Thyroid gland (tissue), 4 donors: ENCODE measurements at regions not wholly inside any gene's neighbourhood (a gene's known extent, or its start where the extent isn't known, plus 50 kb on each side); places are given as distances from the start of the nearest gene placed in this dataset.
A peak's percentile ranks its signal among the peaks of the same experiment; 100 is the strongest.

Experiments
- DNase-seq, 2 donors: peaks; one replicate each; pipeline ENCODE4 v3.0.0-alpha.2; 2019
- H3K27ac ChIP-seq, 3 donors: fragments of 200-600 bp; sonication (generic); 1 replicate in 2 of 3; 2 replicates in 1 of 3; pipeline ENCODE4 v1.5.1; 2016 to 2019; ENCODE audit warnings: mild to moderate bottlenecking in 1 of 3, moderate library complexity in 1 of 3
- H3K27me3 ChIP-seq: fragments of 200-600 bp; sonication (generic); one replicate; pipeline ENCODE4 v1.5.1; 2019
- H3K36me3 ChIP-seq, 2 donors: fragments of 200-600 bp; sonication (generic); one replicate each; pipeline ENCODE4 v1.5.1; 2016 to 2019
- H3K4me1 ChIP-seq, 2 donors: fragments of 200-600 bp; sonication (generic); one replicate each; pipeline ENCODE4 v1.5.1; 2017 to 2019
- H3K4me3 ChIP-seq, 3 donors: fragments of 200-600 bp; sonication (generic); replicated peaks in 1 of 3; 1 replicate in 2 of 3; 2 replicates in 1 of 3; pipeline ENCODE4 v1.5.1; 2016; ENCODE audit warnings: mild to moderate bottlenecking in 1 of 3
- H3K9me3 ChIP-seq: fragments of 200-600 bp; sonication (generic); one replicate; pipeline ENCODE4 v1.5.1; 2017
- POLR2A ChIP-seq, 2 donors: fragments of 450-650 bp; IDR thresholded peaks; one replicate each; pipeline ENCODE4 v1.6.1; 2017; ENCODE audit warnings: antibody characterized with exemption in 2 of 2, mild to moderate bottlenecking in 2 of 2, moderate library complexity in 1 of 2
- WGBS, 2 donors: methylation state at CpG; one replicate each; pipeline ENCODE4 v1.1.5; 2017; 5-methylcytosine and 5-hydroxymethylcytosine counted together
- intact Hi-C: fragments of 100-400 bp; cut with DNase I; formaldehyde crosslinking; loops from one replicate; pipeline ENCODE4 v1.15.1; 2023
- TF ChIP-seq, protein P1 (sequence below), 6 experiments: fragments of 200-600 bp in 3 of 6; fragments of 450-650 bp in 3 of 6; sonication (generic) in 3 of 6; IDR thresholded peaks; one replicate each; pipeline ENCODE4 v1.5.1; 2016 to 2019; ENCODE audit warnings: antibody characterized with exemption in 6 of 6, mild to moderate bottlenecking in 2 of 6, inconsistent platforms in 1 of 6, moderate library complexity in 1 of 6

DNA sequence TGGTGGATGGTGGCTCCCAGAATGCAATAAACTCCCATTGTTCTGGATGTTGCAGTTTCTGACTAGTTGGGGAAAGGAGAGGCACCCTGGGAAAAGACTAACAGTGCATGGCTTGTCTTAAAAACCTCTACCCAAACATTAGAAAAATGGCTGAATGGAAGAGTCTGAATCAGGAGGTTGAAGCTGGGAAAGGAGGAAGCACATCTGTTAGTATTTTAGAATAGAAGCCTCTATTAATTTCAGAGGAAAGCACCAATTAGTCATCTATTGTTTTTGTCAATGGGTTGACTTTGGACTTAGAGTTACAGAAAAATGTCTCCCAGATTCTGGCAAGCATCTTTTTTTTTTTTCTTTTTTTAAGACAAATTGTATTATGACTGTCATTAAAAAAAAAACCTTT lies 56.1 kb upstream of the ELMO1 start:
- Histone ChIP-seq H3K4me1 (peaks cover 30 to 34% of the 10 kb centered on the region in 2 donors), H3K27me3 (no peaks in the 10 kb centered on the region), H3K27ac (peak overlapping the region; percentile 79 to 85 (median 81)), H3K36me3 (no peaks in the 10 kb centered on the region), H3K4me3 (no peak overlapping the region), H3K9me3 (no peaks in the 10 kb centered on the region)
- DNase-seq = no peak
- intact Hi-C loops = no loop called here
- TF ChIP-seq, protein P1, sequence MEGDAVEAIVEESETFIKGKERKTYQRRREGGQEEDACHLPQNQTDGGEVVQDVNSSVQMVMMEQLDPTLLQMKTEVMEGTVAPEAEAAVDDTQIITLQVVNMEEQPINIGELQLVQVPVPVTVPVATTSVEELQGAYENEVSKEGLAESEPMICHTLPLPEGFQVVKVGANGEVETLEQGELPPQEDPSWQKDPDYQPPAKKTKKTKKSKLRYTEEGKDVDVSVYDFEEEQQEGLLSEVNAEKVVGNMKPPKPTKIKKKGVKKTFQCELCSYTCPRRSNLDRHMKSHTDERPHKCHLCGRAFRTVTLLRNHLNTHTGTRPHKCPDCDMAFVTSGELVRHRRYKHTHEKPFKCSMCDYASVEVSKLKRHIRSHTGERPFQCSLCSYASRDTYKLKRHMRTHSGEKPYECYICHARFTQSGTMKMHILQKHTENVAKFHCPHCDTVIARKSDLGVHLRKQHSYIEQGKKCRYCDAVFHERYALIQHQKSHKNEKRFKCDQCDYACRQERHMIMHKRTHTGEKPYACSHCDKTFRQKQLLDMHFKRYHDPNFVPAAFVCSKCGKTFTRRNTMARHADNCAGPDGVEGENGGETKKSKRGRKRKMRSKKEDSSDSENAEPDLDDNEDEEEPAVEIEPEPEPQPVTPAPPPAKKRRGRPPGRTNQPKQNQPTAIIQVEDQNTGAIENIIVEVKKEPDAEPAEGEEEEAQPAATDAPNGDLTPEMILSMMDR (IDR thresholded peaks at IDR 0.05) = no peak
- no peak for TF ChIP-seq POLR2A (IDR thresholded peaks at IDR 0.05)

DNA sequence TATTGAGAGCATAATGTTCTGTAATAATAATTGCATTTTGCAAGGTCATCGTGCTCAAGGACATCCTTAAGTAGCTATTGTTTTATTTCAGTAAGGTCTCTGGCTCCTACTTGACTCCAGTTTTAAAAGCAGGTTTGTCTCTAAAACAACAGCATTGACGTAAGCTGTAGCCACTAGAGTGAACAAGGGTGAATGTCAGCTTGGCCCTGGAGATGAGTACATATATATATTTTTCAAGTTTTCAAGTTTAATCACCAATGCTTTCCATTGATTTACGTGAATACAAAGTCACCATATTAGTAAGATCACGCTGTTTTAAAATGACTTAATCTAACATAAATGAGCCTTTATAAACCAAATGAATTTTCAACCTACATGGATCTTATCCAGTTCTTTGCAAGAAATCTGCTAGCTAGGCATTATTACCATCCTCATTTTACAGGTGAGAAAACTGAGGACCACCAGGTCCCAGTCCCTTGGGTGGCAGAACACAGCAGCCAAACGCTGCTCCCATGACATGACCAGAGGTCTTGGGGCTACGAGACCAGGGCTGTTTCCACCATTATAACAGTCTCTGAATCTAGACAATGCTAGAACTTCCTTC lies 57.2 kb upstream of the ELMO1 start:
- intact Hi-C loops = no loop called here
- no peak for DNase-seq
- peak overlapping the region; percentile 79 to 85 (median 81) for H3K27ac ChIP-seq
- H3K4me3 ChIP-seq = no peak overlapping the region
- peaks cover 30 to 34% of the 10 kb centered on the region in 2 donors for H3K4me1 ChIP-seq
- no peaks in the 10 kb centered on the region for H3K27me3 ChIP-seq
- no peaks in the 10 kb centered on the region for H3K9me3 ChIP-seq
- TF ChIP-seq, protein P1 (IDR thresholded peaks at IDR 0.05) = no peak
- no peak for TF ChIP-seq POLR2A (IDR thresholded peaks at IDR 0.05)
- WGBS, 2 donors = 38 to 49% methylated on average over 6 of the region's 6 CpGs
- no peaks in the 10 kb centered on the region for H3K36me3 ChIP-seq

DNA sequence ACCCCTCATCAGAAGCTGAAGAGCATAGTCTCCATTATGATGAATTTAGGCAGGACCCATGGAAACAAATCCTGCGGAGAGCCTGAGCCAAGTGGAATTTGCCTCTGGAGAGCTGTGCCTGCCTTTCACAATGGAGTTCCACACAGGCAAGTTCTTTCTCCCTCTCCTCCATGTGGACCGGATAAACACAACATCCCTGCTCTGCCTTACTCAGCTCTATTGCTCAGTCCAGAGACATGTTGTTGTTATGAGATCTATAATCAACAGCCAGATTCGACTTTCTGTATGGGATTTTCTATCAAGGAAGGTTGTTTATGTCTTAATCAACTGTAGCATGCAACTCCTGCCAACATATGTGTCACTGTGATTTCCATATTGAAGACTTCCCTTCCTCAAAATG lies 59.5 kb upstream of the ELMO1 start:
- intact Hi-C loops = no loop called here
- DNase-seq = no peak
- Histone ChIP-seq H3K27me3 (no peaks in the 10 kb centered on the region), H3K9me3 (no peaks in the 10 kb centered on the region), H3K4me3 (no peak overlapping the region), H3K27ac (peak overlapping the region in 1 of 3 donors; percentile 8), H3K4me1 (peaks cover 33 to 34% of the 10 kb centered on the region in 2 donors), H3K36me3 (no peaks in the 10 kb centered on the region)
- 71 to 81% methylated on average over 3 of the region's 3 CpGs for WGBS, 2 donors
- TF ChIP-seq, protein P1 (IDR thresholded peaks at IDR 0.05) = no peak
- TF ChIP-seq POLR2A (IDR thresholded peaks at IDR 0.05) = no peak

DNA sequence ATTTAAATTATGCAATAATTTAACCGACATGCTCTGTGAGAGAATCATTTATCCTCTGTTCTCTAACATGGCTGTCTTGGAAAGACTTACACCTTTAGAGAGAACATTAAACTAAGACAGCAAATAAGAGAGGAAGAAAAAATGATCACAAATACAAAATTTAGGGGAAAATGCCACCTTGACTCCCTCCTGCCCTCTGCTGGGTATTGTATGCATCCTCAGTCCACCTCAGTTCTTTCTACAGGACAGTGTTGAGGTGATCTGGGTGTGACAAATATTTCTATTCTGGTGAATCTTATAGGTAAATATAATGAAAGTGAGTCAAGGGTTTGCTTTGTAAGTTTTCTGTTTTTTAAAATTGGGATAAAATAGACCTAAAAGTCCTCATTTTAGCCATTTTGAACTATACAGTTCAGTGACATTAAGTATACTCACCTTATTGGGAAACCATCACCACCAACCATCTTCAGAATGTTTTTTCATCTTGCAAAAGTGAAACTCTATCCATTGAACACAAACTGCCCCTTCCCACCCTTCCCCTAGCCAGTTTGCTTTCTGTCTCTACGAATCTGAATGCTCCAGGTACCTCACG lies 61.5 kb upstream of the ELMO1 start:
- H3K9me3 ChIP-seq = no peaks in the 10 kb centered on the region
- no peaks in the 10 kb centered on the region for H3K36me3 ChIP-seq
- WGBS, 2 donors = 86 to 94% methylated on average over 3 of the region's 3 CpGs
- H3K27ac ChIP-seq = no peak overlapping the region
- H3K4me3 ChIP-seq = no peak overlapping the region
- peaks cover 24 to 29% of the 10 kb centered on the region in 2 donors for H3K4me1 ChIP-seq
- intact Hi-C loops = no loop called here
- DNase-seq = no peak
- no peaks in the 10 kb centered on the region for H3K27me3 ChIP-seq
- TF ChIP-seq POLR2A (IDR thresholded peaks at IDR 0.05) = no peak
- TF ChIP-seq, protein P1 (IDR thresholded peaks at IDR 0.05) = peak; percentile 30 to 72 (median 60)

DNA sequence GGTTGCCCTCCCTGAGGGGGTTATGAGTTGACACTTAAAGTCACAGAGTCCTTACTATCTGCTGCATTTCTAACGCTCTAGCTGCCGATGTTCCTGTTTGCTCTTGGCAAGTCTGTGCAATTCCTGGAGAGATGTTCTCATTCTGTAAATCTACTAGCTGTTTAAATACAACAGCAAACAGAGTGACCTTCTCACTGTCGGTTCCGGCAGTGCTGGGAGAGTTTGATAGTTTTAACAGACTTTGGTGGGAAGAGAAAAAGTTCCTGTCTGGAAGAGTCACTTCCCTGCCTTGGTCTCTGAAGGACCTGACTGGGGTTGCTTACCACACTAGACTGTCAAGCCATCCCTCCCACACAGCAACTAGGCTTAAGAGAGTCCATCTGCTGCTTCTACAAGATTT lies 63.3 kb upstream of the ELMO1 start:
- Histone ChIP-seq H3K36me3 (no peaks in the 10 kb centered on the region), H3K27me3 (no peaks in the 10 kb centered on the region), H3K27ac (no peak overlapping the region), H3K9me3 (no peaks in the 10 kb centered on the region), H3K4me3 (no peak overlapping the region), H3K4me1 (peaks cover 11 to 14% of the 10 kb centered on the region in 2 donors)
- intact Hi-C loops = no loop called here
- WGBS, 2 donors = 59 to 75% methylated on average over 4 of the region's 4 CpGs
- TF ChIP-seq, protein P1 (IDR thresholded peaks at IDR 0.05) = no peak
- no peak for TF ChIP-seq POLR2A (IDR thresholded peaks at IDR 0.05)
- DNase-seq = no peak
